Fibroblast of skin of abdomen (primary cell): ENCODE measurements at regions not wholly inside any gene's neighbourhood (a gene's known extent, or its start where the extent isn't known, plus 50 kb on each side); places are given as distances from the start of the nearest gene placed in this dataset.
A peak's percentile ranks its signal among the peaks of the same experiment; 100 is the strongest.
"Not testable (repeated sequence)": the region's sequence is repeated elsewhere in the genome, so short reads cannot be mapped to it uniquely, and the experiment has no call there.

Experiments used
- DNase-seq: peaks from one replicate; pipeline ENCODE4 v3.0.0-alpha.2; 2013

DNA sequence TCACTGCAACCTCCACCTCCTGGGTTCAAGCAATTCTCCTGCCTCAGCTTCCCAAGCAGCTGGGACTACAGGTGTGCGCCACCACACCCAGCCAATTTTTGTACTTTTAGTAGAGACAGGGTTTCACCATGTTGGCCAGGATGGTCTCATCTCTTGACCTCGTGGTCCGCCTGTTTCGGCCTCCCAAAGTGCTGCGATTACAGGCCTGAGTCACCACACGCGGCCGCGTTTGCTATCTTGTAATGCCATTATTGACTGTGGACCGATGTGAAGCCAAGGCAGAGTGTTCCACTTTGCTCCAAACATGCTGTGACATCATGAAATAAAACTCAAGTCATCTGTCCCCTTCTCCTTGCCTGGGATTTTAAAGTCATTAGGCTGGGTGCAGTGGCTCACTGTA lies 72.1 kb upstream of the CHD2 start:
- not testable (repeated sequence) for DNase-seq

DNA sequence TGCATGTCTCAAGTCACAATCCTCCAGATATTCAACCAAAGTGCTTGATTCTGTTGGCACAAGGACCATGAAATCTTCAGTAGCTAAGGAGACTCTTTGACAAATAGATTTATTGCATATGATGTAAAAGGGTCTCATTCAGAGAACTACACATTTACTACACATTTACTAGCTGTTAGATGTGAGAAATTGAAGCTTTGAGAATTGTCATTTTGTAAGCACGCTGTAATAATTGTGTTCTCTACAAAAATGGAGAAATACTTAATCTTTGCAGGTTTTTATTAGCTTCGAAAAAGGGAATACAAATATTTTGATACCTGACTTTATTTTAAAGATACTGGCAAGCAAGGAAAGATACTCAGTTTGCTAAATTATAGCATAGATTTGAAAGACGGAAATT lies 70.2 kb upstream of the CHD2 start:
- no peak for DNase-seq

DNA sequence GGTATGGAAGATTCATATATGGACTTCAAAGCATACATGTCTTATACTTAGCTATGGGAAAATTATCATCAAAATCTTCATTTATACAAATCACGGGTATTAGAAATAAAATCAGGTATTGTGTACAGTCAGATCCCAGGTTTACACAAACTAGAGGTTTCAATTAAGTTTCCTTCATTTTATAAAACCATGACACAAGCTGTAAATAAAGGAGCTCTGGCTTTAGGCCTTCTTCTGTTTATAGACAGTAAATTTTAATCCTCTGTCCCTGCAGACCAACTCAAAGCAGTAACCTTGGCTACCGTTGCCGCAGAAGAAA lies 68.8 kb upstream of the CHD2 start:
- DNase-seq, result no peak

DNA sequence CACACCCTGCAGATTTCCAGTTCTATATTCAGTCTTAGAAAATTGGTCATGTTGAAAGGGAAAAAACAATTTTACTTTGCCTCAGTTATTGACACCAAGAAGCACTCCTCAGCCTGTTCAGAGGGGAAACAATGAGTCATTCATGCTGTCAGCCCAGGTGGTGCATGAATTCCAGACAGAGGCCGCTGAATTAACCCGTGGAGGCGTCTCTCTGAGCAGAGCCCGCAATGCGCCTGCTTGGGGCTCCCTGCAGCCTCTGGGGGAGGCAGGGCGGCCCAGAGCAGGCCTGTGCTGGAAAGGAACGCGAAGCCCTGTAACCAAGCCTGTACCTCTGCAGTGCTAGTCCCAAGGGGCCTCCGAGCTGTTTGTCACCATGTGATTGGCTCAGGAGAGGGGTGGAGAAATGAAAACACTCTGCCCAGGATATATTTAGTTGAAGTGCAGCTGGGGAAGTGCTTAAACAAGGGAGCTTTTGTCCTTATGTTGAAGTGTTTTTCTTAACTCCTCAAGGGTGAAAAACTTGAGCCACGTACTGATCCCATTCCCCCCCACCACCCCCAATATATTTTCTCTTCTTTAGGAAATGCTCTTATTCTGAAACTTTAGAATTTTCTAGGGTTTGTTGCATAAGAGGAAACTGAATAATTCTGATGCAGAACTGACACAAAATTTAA lies 68.3 kb upstream of the CHD2 start:
- DNase-seq, result peak; percentile 96

DNA sequence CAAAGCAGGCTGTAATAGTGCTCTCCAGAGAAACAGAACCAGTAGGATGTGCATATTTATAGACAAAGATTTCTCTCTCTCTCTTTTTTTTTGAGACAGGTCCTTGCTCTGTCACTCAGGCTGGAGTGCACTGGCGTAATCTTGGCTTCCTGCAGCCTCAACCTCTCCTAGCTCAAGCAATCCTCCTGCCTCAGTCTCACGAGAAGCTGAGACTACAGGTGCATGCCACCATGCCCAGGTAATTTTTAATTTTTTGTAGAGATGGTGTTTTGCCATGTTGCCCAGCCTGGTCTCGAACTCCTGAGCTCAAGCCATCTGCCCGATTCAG lies 67.1 kb upstream of the CHD2 start:
- no peak for DNase-seq

DNA sequence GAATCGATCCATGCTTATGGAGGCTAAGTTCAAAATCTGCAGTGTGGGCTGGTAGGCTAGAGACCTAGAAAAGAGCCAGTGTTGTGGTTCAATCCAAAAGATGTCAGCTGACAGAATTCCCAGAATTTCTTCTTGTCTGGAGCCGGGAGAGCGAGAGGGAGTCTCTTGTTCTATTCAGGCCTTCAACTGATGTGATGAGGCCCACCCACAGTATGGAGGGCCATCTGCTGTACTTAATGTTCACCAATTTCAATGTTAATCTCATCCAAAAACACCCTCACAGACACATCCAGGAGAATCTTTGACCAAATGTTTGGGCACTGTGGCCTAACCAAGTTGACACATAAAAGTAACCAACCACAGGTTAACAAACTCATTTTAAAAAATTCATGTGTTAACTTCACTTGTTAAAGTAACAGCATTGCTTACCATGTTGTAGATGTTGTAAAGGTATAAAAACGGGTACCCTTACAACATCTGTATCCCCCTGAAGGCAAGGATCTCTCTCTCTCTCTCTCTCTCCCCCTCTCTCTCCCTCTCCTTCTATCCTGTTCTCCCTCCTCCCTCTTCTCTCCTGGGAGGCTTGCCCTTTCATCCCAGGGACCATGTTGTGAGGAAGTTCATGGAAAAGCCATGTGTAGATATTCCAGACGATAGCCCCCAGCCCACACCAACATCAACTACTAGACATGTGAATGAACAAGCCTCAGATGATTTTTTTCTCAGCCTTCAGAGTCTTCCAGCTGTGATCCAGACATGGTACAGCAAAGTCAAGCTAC lies 66.4 kb upstream of the CHD2 start:
- DNase-seq, result no peak

DNA sequence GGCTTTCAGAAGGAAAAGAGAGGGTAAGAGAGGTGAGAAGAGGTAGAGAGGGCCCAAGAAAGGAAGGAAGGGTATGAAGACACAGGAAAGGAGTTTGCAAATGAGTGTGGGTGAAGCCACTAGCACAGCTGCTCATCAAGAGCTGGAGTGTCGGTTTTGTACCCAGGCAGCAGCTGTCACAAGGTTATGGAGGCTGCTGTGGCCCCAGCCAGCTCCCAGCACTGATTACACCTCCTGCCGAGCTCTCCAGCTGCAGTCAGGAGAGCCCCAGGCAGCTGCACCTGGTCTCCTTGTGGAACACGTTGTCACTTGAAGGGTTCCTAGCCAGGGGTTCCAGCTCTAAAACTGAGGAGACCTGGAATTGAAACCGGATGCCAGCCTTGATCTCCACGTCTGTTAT lies 60.4 kb upstream of the CHD2 start:
- no peak for DNase-seq

DNA sequence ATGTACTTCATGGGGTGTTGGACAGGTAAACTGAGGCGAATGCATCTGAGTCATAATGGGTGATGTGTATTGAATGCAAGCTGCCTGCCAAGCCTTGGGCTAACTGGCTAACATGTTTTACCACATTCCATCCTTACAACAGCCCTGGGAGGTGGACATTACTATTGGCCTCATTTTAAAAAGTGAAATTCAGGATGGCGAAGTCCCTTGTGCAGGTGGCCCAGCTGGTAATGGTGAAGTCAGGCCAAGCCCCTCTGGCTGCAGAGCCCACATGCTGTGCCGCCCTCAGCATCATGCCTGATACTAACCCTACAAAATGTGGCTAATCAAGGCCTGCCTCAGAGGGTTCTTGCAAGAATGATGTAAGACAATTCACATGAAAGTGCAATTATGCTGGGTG lies 60.0 kb upstream of the CHD2 start:
- no peak for DNase-seq

DNA sequence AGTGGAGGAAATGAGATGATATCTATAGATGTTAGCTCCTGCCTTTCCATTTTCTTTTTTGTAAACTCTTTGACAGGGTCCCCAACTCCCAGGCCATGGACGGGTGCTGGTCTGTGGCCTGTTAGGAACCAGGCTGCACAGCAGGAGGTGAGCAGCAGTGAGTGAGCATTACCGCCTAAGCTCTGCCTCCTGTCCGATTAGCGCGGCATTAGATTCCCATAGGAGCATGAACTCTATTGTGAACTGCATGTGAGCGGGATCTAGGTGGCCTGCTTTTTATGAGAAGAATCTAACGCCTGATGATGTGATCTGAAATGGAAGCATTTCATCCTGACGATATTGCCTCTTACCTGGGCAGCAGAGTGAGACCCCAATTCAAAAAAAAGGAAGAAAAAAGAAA lies 56.8 kb upstream of the CHD2 start:
- no peak for DNase-seq

DNA sequence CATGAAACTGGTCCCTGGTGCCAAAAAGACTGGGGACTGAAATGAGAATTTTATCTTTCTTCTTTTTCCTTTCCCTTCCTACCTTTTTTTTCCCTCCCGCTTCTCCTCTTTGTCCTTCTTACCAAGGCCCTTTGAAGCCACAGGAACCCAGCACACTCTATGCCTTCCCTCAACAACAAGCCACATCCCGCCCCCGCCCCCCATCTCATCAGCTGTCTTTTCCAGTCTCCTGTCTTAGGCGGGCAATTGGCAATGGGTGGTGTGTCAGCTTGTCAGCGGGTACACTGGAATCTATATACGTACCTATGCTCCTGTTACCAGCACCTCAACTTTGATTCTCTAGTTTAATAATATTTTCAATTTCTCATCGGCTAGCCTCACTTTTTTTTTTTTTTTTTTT lies 56.3 kb upstream of the CHD2 start:
- no peak for DNase-seq

DNA sequence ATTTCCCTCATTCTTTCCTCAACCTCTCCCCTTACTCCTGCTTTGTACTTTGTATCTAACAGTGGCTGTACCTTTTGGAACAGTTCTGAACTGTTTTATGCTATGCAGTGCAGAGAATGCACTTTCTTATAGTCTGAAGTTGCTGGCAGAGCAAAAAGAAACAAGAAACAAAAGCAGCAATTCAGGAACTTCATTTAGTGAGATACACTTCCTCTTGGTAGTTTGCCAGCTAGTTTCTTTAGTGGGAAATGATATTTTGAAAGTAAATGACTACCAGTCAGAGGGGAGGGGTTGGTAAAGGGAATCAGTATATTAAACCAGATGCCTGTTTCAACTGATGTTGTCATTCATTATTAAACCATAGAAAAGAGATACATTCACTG lies 55.0 kb upstream of the CHD2 start:
- DNase-seq, result peak; percentile 53

DNA sequence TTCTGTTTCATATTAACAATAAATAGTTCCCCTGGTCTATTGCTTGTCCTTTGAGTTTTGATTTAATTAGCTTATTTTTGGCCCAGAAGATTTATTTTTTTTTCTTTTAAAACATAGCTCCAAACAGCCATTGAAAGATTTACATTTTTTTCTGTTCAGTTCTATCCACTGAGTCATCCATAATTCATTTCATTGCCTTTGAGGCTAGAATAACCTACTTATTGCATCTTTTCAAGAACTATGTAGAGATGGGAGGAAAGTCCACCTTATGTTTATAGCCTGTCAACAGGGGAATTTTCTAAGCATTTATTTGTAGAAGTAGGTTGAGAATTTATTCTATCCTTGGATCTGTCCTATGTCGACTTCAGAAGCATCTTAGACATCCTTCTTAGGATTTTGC lies 53.4 kb upstream of the CHD2 start:
- peak; percentile 92 for DNase-seq

DNA sequence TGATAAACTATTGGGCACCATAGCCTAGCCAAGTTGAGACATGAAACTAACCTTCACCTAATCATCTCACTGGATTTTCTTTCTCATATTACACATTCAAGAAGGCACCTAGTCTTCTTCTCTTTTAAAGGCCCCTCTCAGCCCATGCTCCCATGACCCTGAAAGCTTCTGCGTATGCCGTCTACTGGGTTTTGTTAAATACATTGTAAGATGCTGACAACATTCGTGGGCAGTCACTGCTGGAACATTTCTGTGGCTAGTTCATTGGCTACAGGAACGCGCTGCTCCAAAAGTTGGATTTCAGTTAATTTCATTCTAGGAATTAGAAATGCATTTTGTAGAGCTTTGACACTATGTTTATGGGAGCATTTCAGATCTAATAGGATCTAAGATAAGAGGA lies 52.3 kb upstream of the CHD2 start:
- DNase-seq, result no peak

DNA sequence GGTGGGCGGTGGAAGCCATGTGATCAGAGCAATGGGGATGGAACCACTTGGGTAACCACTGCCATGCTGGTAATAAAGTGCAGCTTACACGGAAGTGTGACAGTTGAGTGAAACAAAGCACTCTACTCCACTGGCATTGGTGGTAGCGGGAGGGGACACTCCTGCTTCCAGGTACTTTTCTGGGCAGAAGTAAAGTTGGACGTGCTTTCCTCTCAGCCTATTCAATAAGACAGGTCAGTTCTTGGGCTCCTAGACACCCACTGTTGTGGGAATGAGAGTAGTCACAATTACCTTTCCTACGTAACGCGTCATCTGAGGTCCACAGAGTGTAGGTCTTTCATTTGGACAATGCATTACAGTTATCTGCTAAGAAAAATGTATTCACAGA lies 51.7 kb upstream of the CHD2 start:
- no peak for DNase-seq

DNA sequence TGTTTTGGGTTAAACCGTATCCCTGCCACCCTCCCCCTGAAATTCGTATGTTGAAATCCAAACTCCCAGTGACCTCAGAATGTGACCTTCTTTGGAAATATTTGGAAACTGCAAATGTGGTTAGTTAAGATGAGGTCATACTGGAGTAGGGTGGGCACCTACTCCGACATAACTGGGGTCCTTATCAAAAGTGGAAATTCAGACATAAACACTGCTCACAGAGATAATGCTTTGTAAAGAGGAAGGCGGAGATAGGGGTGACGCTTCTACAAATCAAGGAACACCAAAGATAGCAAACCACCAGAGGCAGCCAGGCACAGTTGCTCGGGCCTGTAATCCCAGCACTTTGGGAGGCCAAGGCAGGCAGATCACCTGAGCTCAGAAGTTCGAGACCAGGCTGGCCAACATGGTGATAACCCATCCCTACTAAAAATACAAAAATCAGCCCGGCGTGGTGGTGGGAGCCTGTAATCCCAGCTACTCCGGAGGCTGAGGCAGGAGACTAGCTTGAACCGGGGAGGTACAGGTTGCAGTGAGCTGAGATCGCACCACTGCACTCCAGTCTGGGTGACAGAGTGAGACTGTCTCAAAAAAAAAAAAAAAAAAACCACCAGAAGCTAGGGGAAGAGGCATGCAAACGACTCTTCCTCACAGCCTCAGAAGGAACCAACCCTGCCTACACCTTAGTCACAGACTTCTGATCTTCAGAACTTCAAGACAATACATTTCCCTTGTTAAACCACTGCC lies 51.1 kb upstream of the CHD2 start:
- peak; percentile 86 for DNase-seq

DNA sequence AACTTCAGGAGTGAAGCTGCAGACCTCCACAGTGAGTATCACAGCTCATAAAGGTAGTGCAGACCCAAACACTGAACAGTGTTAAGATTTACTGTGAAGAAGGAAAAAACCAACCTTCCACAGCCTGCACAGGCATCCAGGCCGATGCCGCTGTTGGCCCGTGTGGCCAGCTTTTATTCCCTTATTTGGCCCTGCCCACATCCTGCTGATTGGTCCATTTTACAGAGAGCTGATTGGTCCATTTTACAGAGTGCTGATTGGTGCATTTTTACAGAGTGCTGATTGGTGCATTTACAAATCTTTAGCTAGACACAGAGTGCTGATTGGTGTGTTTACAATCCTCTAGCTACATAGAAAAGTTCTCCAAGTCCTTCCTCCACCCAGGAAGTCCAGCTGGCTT lies 49.9 kb upstream of the CHD2 start:
- not testable (repeated sequence) for DNase-seq
